ENCODE measurements at regions not wholly inside any gene's neighbourhood (a gene's known extent, or its start where the extent isn't known, plus 50 kb on each side); places are given as distances from the start of the nearest gene placed in this dataset.

- TF ChIP-seq MXI1 (IDR thresholded peaks at IDR 0.05; ENCODE audit: low read depth, low read length) (no peak), CTCF (IDR thresholded peaks at IDR 0.05 in 2 of 3, conservative IDR thresholded peaks at IDR 0.05 in 1 of 3; ENCODE audit: control insufficient read depth in 2 of 3, extremely low read depth in 1 of 3, insufficient read depth in 1 of 3, low read depth in 3 of 3, low read length in 3 of 3) (no peak), EP300 (IDR thresholded peaks at IDR 0.05; ENCODE audit: borderline replicate concordance in 1 of 2, control insufficient read depth in 1 of 2, low read depth in 2 of 2, low read length in 2 of 2) (no peak), YY1 (IDR thresholded peaks at IDR 0.05; ENCODE audit: low read depth, low read length) (no peak), CREB1 (IDR thresholded peaks at IDR 0.05; ENCODE audit: low read depth) (no peak), DPF2 (IDR thresholded peaks at IDR 0.05) (no peak), ELK1 (IDR thresholded peaks at IDR 0.05; ENCODE audit: low read depth, low read length) (no peak), BRCA1 (IDR thresholded peaks at IDR 0.05; ENCODE audit: low read depth, low read length) (no peak), USF1 (IDR thresholded peaks at IDR 0.05; ENCODE audit: borderline replicate concordance, extremely low read length, insufficient read depth, low read depth, low read length) (no peak), RAD51 (IDR thresholded peaks at IDR 0.05) (no peak), POLR2A (IDR thresholded peaks at IDR 0.05; ENCODE audit: low read depth, low read length) (no peak), CHD2 (IDR thresholded peaks at IDR 0.05; ENCODE audit: borderline replicate concordance, low read depth, low read length) (no peak), NR2F1 (conservative IDR thresholded peaks at IDR 0.05) (no peak)
Observed at GRCh38 chr1:194118086-194118485, 931.7 kb upstream of the B3GALT2 start.
